Ascending aorta (tissue), 2 donors: ENCODE measurements at regions not wholly inside any gene's neighbourhood (a gene's known extent, or its start where the extent isn't known, plus 50 kb on each side); places are given as distances from the start of the nearest gene placed in this dataset.

Experiments used
- DNase-seq, 2 donors: peaks; one replicate each; pipeline ENCODE4 v3.0.0-alpha.2; 2019; ENCODE audit warnings: low spot score in 2 of 2
- H3K27ac ChIP-seq, 2 donors: fragments of 200-600 bp; sonication (generic); one replicate each; pipeline ENCODE4 v1.5.1; 2016 to 2017; ENCODE audit warnings: mild to moderate bottlenecking in 1 of 2
- H3K27me3 ChIP-seq: fragments of 200-600 bp; sonication (generic); one replicate; pipeline ENCODE4 v1.5.1; 2017
- H3K36me3 ChIP-seq, 2 donors: fragments of 200-600 bp; sonication (generic); one replicate each; pipeline ENCODE4 v1.5.1; 2016
- H3K4me1 ChIP-seq, 2 donors: fragments of 200-600 bp; sonication (generic); one replicate each; pipeline ENCODE4 v1.5.1; 2016 to 2017; ENCODE audit warnings: mild to moderate bottlenecking in 1 of 2
- H3K4me3 ChIP-seq, 2 donors: fragments of 200-600 bp; sonication (generic); one replicate each; pipeline ENCODE4 v1.5.1; 2016 to 2017; ENCODE audit warnings: mild to moderate bottlenecking in 1 of 2
- H3K9me3 ChIP-seq, 2 donors: fragments of 200-600 bp; sonication (generic); one replicate each; pipeline ENCODE4 v1.5.1; 2016
- CTCF ChIP-seq, 3 experiments: fragments of 200-600 bp in 2 of 3; fragments of 450-650 bp in 1 of 3; sonication (generic) in 2 of 3; IDR thresholded peaks; one replicate each; pipeline ENCODE4 v1.5.1; 2016 to 2019; ENCODE audit warnings: antibody characterized with exemption in 3 of 3, mild to moderate bottlenecking in 1 of 3, moderate library complexity in 1 of 3
- intact Hi-C: fragments of 100-400 bp; cut with DNase I; formaldehyde crosslinking; loops from one replicate; pipeline ENCODE4 v1.15.1; 2023

GRCh38 chr10:125449571-125449970, 233.4 kb downstream of the TEX36 start:
- no peak for TF ChIP-seq CTCF (IDR thresholded peaks at IDR 0.05)
- H3K36me3 ChIP-seq: no peaks in the 10 kb centered on the region
- H3K4me1 ChIP-seq: no peaks in the 10 kb centered on the region
- H3K4me3 ChIP-seq: no peak overlapping the region
- no peaks in the 10 kb centered on the region for H3K27me3 ChIP-seq
- H3K9me3 ChIP-seq: no peaks in the 10 kb centered on the region
- no peak overlapping the region for H3K27ac ChIP-seq
- intact Hi-C loops: no loop called here
- no peak for DNase-seq

DNA sequence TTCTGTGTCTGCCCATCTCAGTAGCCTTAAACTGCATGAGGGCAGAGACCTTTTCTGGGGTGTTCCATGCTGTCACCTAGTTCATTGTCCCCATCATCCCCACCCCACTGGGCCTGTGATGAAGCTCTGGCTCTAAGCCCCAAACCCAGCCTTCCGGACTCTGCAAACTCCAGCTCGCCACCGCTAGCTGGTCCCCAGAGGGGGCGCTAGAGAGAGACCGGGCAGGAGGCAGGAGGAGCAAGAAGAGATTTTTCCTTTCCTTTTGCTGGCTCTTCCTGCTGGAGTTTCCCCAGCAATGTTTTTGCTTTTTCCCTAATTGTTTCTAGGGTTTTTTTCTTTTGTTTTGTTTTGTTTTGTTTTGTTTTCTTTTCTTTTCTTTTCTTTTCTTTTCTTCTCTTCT, 234.4 kb downstream of the TEX36 start:
- Histone ChIP-seq H3K27me3 (no peaks in the 10 kb centered on the region), H3K27ac (no peak overlapping the region), H3K36me3 (no peaks in the 10 kb centered on the region), H3K4me3 (no peak overlapping the region), H3K9me3 (no peaks in the 10 kb centered on the region), H3K4me1 (no peaks in the 10 kb centered on the region)
- intact Hi-C loops: no loop called here
- DNase-seq: no peak
- TF ChIP-seq CTCF (IDR thresholded peaks at IDR 0.05): no peak

- Histone ChIP-seq H3K4me3 (no peak overlapping the region), H3K27me3 (no peaks in the 10 kb centered on the region), H3K36me3 (no peaks in the 10 kb centered on the region), H3K4me1 (no peaks in the 10 kb centered on the region), H3K9me3 (no peaks in the 10 kb centered on the region), H3K27ac (no peak overlapping the region)
- TF ChIP-seq CTCF (IDR thresholded peaks at IDR 0.05): no peak
- intact Hi-C loops: no loop called here
- no peak for DNase-seq
These were observed 238.2 kb downstream of the TEX36 start for GRCh38 chr10:125444790-125445189.

DNA sequence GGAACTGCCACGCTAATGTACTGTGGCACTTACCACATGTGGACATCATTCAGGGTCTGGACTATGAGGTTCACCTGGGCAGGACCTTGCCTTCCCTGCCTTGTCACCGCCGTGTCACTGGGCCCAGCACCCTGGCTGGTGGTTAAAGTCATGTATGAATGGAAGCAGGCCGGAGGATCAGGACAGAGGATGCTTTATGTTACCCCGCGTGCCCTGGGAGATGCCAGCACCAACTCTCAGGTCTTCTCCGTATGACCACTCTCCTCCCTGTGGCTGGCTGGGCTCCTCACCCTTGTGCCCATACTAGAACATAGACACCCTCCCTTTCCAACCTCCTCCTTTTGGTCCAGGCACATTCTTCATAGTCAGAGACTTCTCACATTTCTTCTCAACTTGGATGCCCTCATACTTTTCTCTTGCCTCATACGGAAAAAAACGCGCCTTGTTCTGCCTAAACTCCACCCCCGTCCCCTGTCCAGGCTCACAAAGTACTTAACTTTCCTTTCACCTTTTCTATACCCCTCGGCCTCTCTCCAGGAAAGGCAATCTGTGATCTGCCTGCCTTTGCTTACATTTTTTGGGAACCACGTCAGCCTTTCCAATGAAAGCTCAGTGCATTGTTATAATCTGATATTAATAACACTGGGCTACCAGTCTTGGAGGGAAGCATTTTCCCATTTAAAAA, 240.0 kb downstream of the TEX36 start:
- H3K36me3 ChIP-seq: no peaks in the 10 kb centered on the region
- intact Hi-C loops: no loop called here
- H3K27ac ChIP-seq: no peak overlapping the region
- H3K27me3 ChIP-seq: no peaks in the 10 kb centered on the region
- DNase-seq: no peak
- H3K9me3 ChIP-seq: no peaks in the 10 kb centered on the region
- no peaks in the 10 kb centered on the region for H3K4me1 ChIP-seq
- no peak overlapping the region for H3K4me3 ChIP-seq
- TF ChIP-seq CTCF (IDR thresholded peaks at IDR 0.05): no peak

DNA sequence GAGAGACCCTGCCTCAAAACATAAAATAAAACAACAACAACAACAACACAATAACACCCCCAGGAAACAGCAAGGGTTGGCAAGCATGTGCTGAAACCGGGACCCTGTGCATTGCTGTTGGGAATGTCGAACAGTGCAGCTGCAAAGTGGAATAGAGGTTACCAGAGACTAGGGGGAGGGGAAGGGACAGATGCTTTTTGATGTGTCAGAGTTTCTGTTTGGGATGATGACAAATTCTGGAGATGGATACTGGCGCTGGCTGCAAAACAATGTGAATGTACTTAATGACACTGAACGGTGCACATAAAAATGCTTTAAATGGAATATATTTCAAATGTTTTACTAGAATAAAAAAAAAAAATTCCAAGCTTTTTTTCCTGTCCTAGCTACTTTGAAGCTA, 241.8 kb downstream of the TEX36 start:
- no peak overlapping the region for H3K4me3 ChIP-seq
- intact Hi-C loops: no loop called here
- no peak for DNase-seq
- no peaks in the 10 kb centered on the region for H3K27me3 ChIP-seq
- H3K27ac ChIP-seq: no peak overlapping the region
- H3K4me1 ChIP-seq: no peaks in the 10 kb centered on the region
- no peak for TF ChIP-seq CTCF (IDR thresholded peaks at IDR 0.05)
- H3K9me3 ChIP-seq: no peaks in the 10 kb centered on the region
- H3K36me3 ChIP-seq: no peaks in the 10 kb centered on the region

DNA sequence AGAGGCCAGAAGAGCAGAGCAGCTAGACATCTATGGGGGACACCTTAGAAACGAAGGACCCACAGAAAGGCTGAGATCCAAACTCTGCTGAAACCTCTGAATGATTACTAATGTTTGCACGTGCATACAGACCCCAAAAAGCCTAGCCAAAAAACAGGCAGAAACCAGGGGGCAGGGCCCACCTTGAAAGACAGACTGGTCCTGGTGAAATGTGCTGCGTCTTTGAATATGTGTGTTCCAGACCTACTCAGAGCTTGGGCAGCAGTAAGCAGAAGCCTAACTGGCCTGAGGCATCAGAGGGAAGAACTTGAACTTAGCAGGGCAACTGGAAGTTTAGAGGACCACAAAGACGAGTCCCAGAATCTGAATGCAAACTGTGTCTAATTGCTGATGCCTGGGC, 251.8 kb downstream of the TEX36 start:
- TF ChIP-seq CTCF (IDR thresholded peaks at IDR 0.05): no peak
- Histone ChIP-seq H3K4me3 (no peak overlapping the region), H3K27me3 (no peaks in the 10 kb centered on the region), H3K27ac (no peak overlapping the region), H3K9me3 (no peaks in the 10 kb centered on the region), H3K36me3 (no peaks in the 10 kb centered on the region), H3K4me1 (no peaks in the 10 kb centered on the region)
- no peak for DNase-seq
- intact Hi-C loops: no loop called here
